ENCODE measurements at regions not wholly inside any gene's neighbourhood (a gene's known extent, or its start where the extent isn't known, plus 50 kb on each side); places are given as distances from the start of the nearest gene placed in this dataset.

DNA sequence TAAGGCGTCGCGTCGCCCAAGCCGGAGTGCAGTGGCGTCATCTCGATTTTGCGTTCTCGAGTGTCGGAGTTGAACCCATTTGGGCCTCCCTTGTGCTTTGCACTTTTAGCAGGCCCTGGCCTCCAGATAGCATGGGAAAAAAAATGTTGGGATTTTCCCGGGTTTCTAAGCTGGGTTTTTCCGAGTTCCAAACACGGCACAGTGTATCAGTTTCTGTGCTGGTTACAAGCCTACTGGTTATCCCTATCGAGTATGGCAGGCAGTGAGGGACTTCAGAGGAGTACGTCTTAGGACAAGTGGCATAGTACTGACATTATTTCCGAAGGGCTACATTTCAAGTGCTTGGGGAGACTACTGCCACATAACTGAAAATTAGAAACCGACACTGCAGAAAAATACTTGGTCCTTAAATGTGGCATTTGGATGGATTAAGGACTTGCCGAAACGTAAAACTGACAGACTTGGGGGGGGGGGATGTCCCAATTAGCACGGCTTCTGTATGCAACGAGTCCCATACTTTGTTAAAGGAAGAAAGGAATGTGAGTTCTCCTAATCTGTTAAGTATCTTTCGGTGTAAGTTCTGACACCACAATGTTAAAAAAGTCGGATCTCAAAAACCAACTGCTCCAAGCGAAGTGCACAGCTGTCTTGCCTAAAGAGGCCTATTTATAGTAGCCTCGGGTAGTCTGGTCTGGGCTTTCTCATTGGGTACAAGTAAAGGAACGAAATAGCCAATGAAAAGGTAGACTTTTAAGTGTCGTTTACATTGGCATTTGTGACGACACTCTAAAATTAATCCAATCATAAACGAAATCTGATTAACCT is 70.2 kb downstream of the HFE start:
- Mint-ChIP-seq H3K36me3 (no peaks in the 10 kb centered on the region), H3K4me3 (peak overlapping the region; percentile 97), H3K27ac (peak overlapping the region; percentile 98)

GRCh38 chr6:26158076-26158580 is 70.9 kb downstream of the HFE start:
- H3K27me3 Mint-ChIP-seq: peaks cover 10% of the 10 kb centered on the region
- DNase-seq (ENCODE audit: extremely low spot score, unreplicated experiment): peak; percentile 77
- TF ChIP-seq, protein P1, sequence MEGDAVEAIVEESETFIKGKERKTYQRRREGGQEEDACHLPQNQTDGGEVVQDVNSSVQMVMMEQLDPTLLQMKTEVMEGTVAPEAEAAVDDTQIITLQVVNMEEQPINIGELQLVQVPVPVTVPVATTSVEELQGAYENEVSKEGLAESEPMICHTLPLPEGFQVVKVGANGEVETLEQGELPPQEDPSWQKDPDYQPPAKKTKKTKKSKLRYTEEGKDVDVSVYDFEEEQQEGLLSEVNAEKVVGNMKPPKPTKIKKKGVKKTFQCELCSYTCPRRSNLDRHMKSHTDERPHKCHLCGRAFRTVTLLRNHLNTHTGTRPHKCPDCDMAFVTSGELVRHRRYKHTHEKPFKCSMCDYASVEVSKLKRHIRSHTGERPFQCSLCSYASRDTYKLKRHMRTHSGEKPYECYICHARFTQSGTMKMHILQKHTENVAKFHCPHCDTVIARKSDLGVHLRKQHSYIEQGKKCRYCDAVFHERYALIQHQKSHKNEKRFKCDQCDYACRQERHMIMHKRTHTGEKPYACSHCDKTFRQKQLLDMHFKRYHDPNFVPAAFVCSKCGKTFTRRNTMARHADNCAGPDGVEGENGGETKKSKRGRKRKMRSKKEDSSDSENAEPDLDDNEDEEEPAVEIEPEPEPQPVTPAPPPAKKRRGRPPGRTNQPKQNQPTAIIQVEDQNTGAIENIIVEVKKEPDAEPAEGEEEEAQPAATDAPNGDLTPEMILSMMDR (conservative IDR thresholded peaks at IDR 0.05): no peak
- peak overlapping the region; percentile 97 for H3K4me3 Mint-ChIP-seq
- H3K36me3 Mint-ChIP-seq: no peaks in the 10 kb centered on the region
- H3K27ac Mint-ChIP-seq: peak overlapping the region; percentile 98
- H3K9me3 Mint-ChIP-seq: no peaks in the 10 kb centered on the region
- H3K4me1 Mint-ChIP-seq (ENCODE audit: unreplicated experiment): peaks cover 17% of the 10 kb centered on the region

More for the DNA sequence above, 70.2 kb downstream of the HFE start:
- TF ChIP-seq, protein P1 (conservative IDR thresholded peaks at IDR 0.05): no peak
- peaks cover 10% of the 10 kb centered on the region for H3K27me3 Mint-ChIP-seq
- DNase-seq (ENCODE audit: extremely low spot score, unreplicated experiment): peak; percentile 77
- no peaks in the 10 kb centered on the region for H3K9me3 Mint-ChIP-seq
- H3K4me1 Mint-ChIP-seq (ENCODE audit: unreplicated experiment): peaks cover 17% of the 10 kb centered on the region

- Mint-ChIP-seq H3K4me1 (ENCODE audit: unreplicated experiment) (peaks cover 17% of the 10 kb centered on the region), H3K27ac (peak overlapping the region; percentile 98), H3K4me3 (peak overlapping the region; percentile 97), H3K9me3 (no peaks in the 10 kb centered on the region), H3K27me3 (peaks cover 10% of the 10 kb centered on the region), H3K36me3 (no peaks in the 10 kb centered on the region)
- TF ChIP-seq, protein P1 (conservative IDR thresholded peaks at IDR 0.05): peak; percentile 14
- no peak for DNase-seq (ENCODE audit: extremely low spot score, unreplicated experiment)
Observed at GRCh38 chr6:26158581-26159356, 71.5 kb downstream of the HFE start.

DNA sequence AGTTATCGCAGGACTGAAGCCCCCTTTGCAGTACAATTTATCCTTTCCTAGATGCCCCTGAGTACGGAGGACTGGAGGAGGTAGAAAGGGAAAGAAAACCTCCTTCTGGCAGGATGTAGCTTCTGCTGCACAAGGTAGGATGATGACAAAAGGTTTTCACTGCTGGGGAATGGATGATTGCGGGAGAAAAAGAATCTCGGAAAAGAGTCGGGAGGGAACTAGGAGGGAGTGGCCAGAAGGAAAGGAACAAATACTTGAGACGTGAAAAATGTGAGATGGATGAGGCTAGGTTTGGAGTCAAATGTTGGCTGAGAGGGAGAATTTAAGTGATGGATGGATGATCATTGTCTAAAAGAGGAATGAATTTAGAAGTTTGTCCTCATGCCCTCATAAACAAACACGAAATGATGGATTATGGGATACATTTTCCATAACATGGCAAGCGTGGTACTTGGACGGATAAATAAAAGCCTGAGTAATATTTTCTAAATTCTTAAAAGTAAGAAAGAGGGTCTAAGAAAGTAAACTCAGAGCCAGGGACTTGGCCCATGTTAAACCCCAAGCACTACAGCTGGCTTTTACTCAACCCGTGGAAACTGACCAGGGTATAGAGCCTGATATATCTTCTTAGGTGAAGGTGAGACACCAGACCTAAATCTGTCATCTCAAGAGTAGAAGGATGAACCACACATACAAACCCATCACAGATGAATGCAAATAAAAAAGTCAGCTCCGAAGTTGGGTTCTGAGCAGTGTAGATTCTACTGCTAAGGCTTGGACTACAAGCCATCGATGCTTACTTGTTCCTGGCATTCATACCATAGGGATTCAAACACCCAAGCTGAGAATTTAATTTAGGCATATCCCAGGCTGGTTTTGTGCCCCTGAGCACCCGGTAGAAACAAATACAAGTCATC is 72.4 kb downstream of the HFE start:
- peak overlapping the region; percentile 98 for H3K27ac Mint-ChIP-seq
- DNase-seq (ENCODE audit: extremely low spot score, unreplicated experiment): no peak
- H3K9me3 Mint-ChIP-seq: no peaks in the 10 kb centered on the region
- H3K4me3 Mint-ChIP-seq: peak overlapping the region; percentile 97
- TF ChIP-seq, protein P1 (conservative IDR thresholded peaks at IDR 0.05): peak; percentile 4
- H3K27me3 Mint-ChIP-seq: peaks cover 10% of the 10 kb centered on the region
- peaks cover 17% of the 10 kb centered on the region for H3K4me1 Mint-ChIP-seq (ENCODE audit: unreplicated experiment)
- no peaks in the 10 kb centered on the region for H3K36me3 Mint-ChIP-seq

DNA sequence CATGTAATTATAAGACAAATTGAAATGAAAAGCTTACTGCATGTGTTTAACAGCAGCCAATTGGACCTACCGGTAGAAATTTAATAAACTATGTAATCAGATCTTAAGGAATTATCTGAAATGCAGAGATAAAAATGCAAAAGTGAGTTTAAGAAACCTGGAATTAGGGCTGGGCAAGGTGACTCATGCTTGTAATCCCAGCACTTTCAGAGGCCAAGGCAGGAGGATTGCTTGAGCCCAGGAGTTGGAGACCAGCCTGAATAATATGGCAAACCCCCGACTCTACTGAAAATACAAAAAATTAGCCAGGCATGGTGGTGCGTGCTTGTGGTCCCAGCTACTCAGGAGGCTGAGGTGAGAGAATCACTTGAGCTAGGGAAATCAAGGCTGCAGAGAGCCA is 74.1 kb downstream of the HFE start:
- H3K9me3 Mint-ChIP-seq: no peaks in the 10 kb centered on the region
- H3K4me1 Mint-ChIP-seq (ENCODE audit: unreplicated experiment): peaks cover 10% of the 10 kb centered on the region
- TF ChIP-seq, protein P1 (conservative IDR thresholded peaks at IDR 0.05): no peak
- peaks cover 8% of the 10 kb centered on the region for H3K36me3 Mint-ChIP-seq
- peak overlapping the region; percentile 59 for H3K4me3 Mint-ChIP-seq
- no peak for DNase-seq (ENCODE audit: extremely low spot score, unreplicated experiment)
- no peak overlapping the region for H3K27ac Mint-ChIP-seq
- H3K27me3 Mint-ChIP-seq: peaks cover 10% of the 10 kb centered on the region

Measured in type B pancreatic cell (in vitro differentiated cells).